Kidney capillary endothelial cell (primary cell): ENCODE measurements at regions not wholly inside any gene's neighbourhood (a gene's known extent, or its start where the extent isn't known, plus 50 kb on each side); places are given as distances from the start of the nearest gene placed in this dataset.
"Not testable (repeated sequence)": the region's sequence is repeated elsewhere in the genome, so short reads cannot be mapped to it uniquely, and the experiment has no call there.

Experiments
- DNase-seq: peaks from one replicate; pipeline ENCODE4 v3.0.0-alpha.2; 2018; ENCODE audit warnings: low spot score

DNA sequence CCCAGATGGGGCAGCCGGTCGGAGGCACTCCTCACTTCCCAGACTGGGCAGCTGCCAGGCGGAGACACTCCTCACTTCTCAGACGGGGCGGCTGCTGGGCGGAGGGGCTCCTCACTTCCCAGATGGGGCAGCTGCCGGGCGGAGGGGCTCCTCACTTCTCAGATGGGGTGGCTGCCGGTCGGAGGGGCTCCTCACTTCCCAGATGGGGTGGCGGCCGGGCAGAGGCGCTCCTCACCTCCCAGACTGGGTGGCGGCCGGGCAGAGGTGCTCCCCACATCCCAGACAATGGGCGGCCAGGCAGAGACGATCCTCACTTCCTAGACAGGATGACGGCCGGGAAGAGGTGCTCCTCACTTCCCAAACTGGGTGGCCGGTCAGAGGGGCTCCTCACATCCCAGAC lies 55.2 kb upstream of the DHRS4 start:
- DNase-seq: not testable (repeated sequence)

DNA sequence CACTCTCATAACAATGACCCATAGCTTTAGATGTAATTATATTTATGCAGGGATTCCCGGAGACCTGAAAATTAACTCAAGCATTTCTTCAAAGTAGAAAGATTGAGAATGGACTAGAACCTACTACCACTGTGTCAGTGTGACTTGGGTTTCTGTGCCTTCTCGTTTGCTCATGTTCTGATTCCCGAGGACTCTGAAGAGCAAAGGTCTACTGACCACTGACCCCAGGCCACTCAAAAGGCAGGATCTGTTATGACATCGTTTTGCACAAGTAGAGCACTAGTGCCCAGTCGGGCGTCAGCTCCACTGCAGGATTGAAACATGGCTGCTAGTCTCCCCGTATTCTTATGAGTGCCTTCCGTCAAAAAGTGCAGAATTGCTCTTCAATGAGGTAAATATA lies 53.8 kb upstream of the DHRS4 start:
- DNase-seq: no peak

DNA sequence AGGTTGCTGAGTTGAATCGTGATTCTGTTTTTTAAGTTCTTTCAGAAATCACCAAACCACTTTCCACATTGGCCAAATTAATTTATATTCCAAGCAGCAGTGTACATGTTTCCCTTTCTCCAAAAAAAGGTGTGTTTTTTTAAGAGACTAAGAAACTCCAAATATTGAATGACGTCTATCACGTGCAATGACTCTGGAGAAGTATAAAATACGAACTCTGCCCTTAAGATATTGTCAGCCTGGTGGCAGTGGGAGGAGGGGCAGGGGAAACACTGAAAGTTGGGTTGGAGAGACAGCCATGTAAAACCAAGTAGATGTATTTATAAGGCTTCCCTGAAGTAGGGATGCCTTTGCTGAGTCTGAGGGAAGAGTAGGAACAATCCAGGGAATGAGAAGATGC lies 50.1 kb upstream of the DHRS4 start:
- DNase-seq: no peak
